ENCODE measurements at regions not wholly inside any gene's neighbourhood (a gene's known extent, or its start where the extent isn't known, plus 50 kb on each side); places are given as distances from the start of the nearest gene placed in this dataset.

DNA sequence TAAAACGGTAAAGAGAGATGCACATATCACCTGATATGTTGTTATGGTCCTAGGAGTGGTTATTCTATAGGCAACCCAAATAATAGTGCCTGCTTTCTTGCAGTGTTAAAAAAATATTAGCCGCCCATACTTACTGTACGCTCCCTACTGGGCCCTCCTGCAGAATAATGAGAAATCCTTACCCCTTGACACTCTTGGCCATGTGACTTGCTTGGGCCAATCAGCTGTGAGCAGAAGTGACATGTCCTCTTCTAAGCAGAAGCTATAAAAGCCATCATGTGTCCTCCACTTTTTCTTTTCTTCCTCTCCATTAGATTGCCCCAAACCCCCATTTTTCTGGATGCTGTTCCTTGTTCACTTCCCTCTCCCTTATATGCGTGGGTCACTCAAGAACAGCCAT, 90.5 kb upstream of the SPRED2 start:
- intact Hi-C loops (cut with DNase I; ENCODE audit: low total_unique reads) = no loop called here
- in situ Hi-C loops (cut with MboI; ENCODE audit: low pct_ligation_motif_present in 1 of 4, low pct_unique_long_range_greater_than_20kb in 1 of 4, low sequenced_read_pairs in 3 of 4) = no loop called here
- DNase-seq = no peak
- TF ChIP-seq EP300 (IDR thresholded peaks at IDR 0.05; ENCODE audit: low read depth) (no peak), POLR2AphosphoS5 (IDR thresholded peaks at IDR 0.05) (no peak), POLR2A (IDR thresholded peaks at IDR 0.05) (no peak), CTCF (IDR thresholded peaks at IDR 0.05) (no peak)
- no peak overlapping the region for H3K4me3 ChIP-seq
- no peaks in the 10 kb centered on the region for H3K27me3 ChIP-seq
- H3K9me3 ChIP-seq = no peaks in the 10 kb centered on the region
- no peaks in the 10 kb centered on the region for H3K36me3 ChIP-seq
- peaks cover 0 to 8% (median 0%) of the 10 kb centered on the region in 4 donors for H3K4me1 ChIP-seq
- H3K27ac ChIP-seq = no peak overlapping the region
- WGBS, 2 donors (ENCODE audit: low coverage in 1 of 2) = 93 to 94% methylated on average over 3 to 4 of the region's 4 CpGs

- Histone ChIP-seq H3K27ac (no peak overlapping the region), H3K9me3 (no peaks in the 10 kb centered on the region), H3K36me3 (no peaks in the 10 kb centered on the region), H3K27me3 (no peaks in the 10 kb centered on the region), H3K4me1 (no peaks in the 10 kb centered on the region), H3K4me3 (no peak overlapping the region)
- no peak for TF ChIP-seq POLR2A (IDR thresholded peaks at IDR 0.05)
- TF ChIP-seq POLR2AphosphoS5 (IDR thresholded peaks at IDR 0.05) = no peak
- TF ChIP-seq EP300 (IDR thresholded peaks at IDR 0.05; ENCODE audit: low read depth) = no peak
- TF ChIP-seq CTCF (IDR thresholded peaks at IDR 0.05) = no peak
- in situ Hi-C loops (cut with MboI; ENCODE audit: low pct_ligation_motif_present in 1 of 4, low pct_unique_long_range_greater_than_20kb in 1 of 4, low sequenced_read_pairs in 3 of 4) = no loop called here
- intact Hi-C loops (cut with DNase I; ENCODE audit: low total_unique reads) = no loop called here
- 96 to 100% methylated on average over 1 of the region's 1 CpG for WGBS, 2 donors (ENCODE audit: low coverage in 1 of 2)
- no peak for DNase-seq
These were observed 86.4 kb upstream of the SPRED2 start for GRCh38 chr2:65518751-65519150.

- H3K27me3 ChIP-seq = no peaks in the 10 kb centered on the region
- H3K36me3 ChIP-seq = no peaks in the 10 kb centered on the region
- no peak overlapping the region for H3K27ac ChIP-seq
- WGBS, 2 donors (ENCODE audit: low coverage in 1 of 2) = 77 to 84% methylated on average over 4 of the region's 4 CpGs
- no peak for DNase-seq
- no peak overlapping the region for H3K4me3 ChIP-seq
- H3K9me3 ChIP-seq = no peaks in the 10 kb centered on the region
- intact Hi-C loops (cut with DNase I; ENCODE audit: low total_unique reads) = no loop called here
- TF ChIP-seq CTCF (IDR thresholded peaks at IDR 0.05) = no peak
- TF ChIP-seq POLR2A (IDR thresholded peaks at IDR 0.05) = no peak
- TF ChIP-seq EP300 (IDR thresholded peaks at IDR 0.05; ENCODE audit: low read depth) = no peak
- TF ChIP-seq POLR2AphosphoS5 (IDR thresholded peaks at IDR 0.05) = no peak
- in situ Hi-C loops (cut with MboI; ENCODE audit: low pct_ligation_motif_present in 1 of 4, low pct_unique_long_range_greater_than_20kb in 1 of 4, low sequenced_read_pairs in 3 of 4) = no loop called here
- H3K4me1 ChIP-seq = no peaks in the 10 kb centered on the region
These were observed 82.3 kb upstream of the SPRED2 start for GRCh38 chr2:65514555-65515195.

- no peaks in the 10 kb centered on the region for H3K27me3 ChIP-seq
- WGBS, 2 donors (ENCODE audit: low coverage in 1 of 2) = 96 to 98% methylated on average over 5 of the region's 5 CpGs
- TF ChIP-seq POLR2A (IDR thresholded peaks at IDR 0.05) (no peak), EP300 (IDR thresholded peaks at IDR 0.05; ENCODE audit: low read depth) (no peak), CTCF (IDR thresholded peaks at IDR 0.05) (no peak), POLR2AphosphoS5 (IDR thresholded peaks at IDR 0.05) (no peak)
- no peak overlapping the region for H3K27ac ChIP-seq
- intact Hi-C loops (cut with DNase I; ENCODE audit: low total_unique reads) (no loop called here), in situ Hi-C loops (cut with MboI; ENCODE audit: low pct_ligation_motif_present in 1 of 4, low pct_unique_long_range_greater_than_20kb in 1 of 4, low sequenced_read_pairs in 3 of 4) (no loop called here)
- H3K4me1 ChIP-seq = no peaks in the 10 kb centered on the region
- no peaks in the 10 kb centered on the region for H3K9me3 ChIP-seq
- DNase-seq = no peak
- H3K4me3 ChIP-seq = no peak overlapping the region
- no peaks in the 10 kb centered on the region for H3K36me3 ChIP-seq
These were observed 80.4 kb upstream of the SPRED2 start for GRCh38 chr2:65512783-65513182.
